B cell (primary cell): ENCODE measurements at regions not wholly inside any gene's neighbourhood (a gene's known extent, or its start where the extent isn't known, plus 50 kb on each side); places are given as distances from the start of the nearest gene placed in this dataset.

Source experiments
- EZH2 ChIP-seq: IDR thresholded peaks from 2 replicates; pipeline ENCODE4 v1.6.1; 2012; ENCODE audit warnings: borderline replicate concordance, low read depth, mild to moderate bottlenecking, moderate library complexity, low read length; ENCODE audit not compliant: insufficient read depth, poor library complexity, severe bottlenecking
- TF ChIP-seq, protein P1 (sequence below): fragments of 200-600 bp; IDR thresholded peaks from one replicate; pipeline ENCODE4 v1.8.0; 2022; ENCODE audit warnings: antibody characterized with exemption, mild to moderate bottlenecking

DNA sequence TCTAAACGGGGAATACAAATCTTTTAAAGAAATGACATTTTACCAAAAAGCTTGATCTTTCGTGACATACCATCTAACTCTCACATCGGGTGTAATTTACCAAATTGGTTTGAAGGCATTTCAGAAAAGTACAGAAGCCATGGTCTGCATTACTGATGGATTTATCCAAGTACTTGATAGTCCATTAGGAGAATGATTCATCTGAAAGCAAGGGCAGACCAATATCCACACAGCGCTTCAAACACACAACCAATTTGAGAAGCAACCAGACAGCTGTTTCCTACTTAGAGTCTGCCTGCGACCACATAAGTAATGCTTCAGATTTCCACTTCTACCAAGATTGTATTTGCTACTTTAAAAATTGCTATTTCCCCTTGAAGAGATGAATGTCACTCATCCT, 697.6 kb upstream of the ALCAM start:
- TF ChIP-seq, protein P1, sequence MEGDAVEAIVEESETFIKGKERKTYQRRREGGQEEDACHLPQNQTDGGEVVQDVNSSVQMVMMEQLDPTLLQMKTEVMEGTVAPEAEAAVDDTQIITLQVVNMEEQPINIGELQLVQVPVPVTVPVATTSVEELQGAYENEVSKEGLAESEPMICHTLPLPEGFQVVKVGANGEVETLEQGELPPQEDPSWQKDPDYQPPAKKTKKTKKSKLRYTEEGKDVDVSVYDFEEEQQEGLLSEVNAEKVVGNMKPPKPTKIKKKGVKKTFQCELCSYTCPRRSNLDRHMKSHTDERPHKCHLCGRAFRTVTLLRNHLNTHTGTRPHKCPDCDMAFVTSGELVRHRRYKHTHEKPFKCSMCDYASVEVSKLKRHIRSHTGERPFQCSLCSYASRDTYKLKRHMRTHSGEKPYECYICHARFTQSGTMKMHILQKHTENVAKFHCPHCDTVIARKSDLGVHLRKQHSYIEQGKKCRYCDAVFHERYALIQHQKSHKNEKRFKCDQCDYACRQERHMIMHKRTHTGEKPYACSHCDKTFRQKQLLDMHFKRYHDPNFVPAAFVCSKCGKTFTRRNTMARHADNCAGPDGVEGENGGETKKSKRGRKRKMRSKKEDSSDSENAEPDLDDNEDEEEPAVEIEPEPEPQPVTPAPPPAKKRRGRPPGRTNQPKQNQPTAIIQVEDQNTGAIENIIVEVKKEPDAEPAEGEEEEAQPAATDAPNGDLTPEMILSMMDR, result no peak
- TF ChIP-seq EZH2, result no peak
